Keratinocyte (primary cell): ENCODE measurements at regions not wholly inside any gene's neighbourhood (a gene's known extent, or its start where the extent isn't known, plus 50 kb on each side); places are given as distances from the start of the nearest gene placed in this dataset.

Source experiments
- DNase-seq: peaks from one replicate; pipeline ENCODE4 v3.0.0-alpha.2; 2011; ENCODE audit warnings: low read depth, missing footprints, low spot score
- FAIRE-seq: peaks from 2 replicates; lab custom pipeline; 2011; peaks lifted over from hg19 to GRCh38; lab: Jason Lieb, UNC
- H2AFZ ChIP-seq: 2 replicates; pipeline ENCODE4 v1.6.0; 2012; ENCODE audit warnings: low read length, control low read depth, inconsistent platforms; ENCODE audit not compliant: control insufficient read depth
- H3K27ac ChIP-seq: 2 replicates; pipeline ENCODE4 v1.5.1; 2011; ENCODE audit warnings: low read length; ENCODE audit not compliant: control insufficient read depth, insufficient read depth
- H3K27me3 ChIP-seq: 3 replicates; pipeline ENCODE4 v1.6.0; 2011; ENCODE audit warnings: low read length; ENCODE audit not compliant: control insufficient read depth, insufficient read depth; ENCODE audit errors: extremely low read depth
- H3K36me3 ChIP-seq, 2 experiments: 2 replicates in 1 of 2; 3 replicates in 1 of 2; pipeline ENCODE4 v1.5.1; 2011; ENCODE audit warnings: low read length in 2 of 2, mild to moderate bottlenecking in 1 of 2; ENCODE audit not compliant: control insufficient read depth in 2 of 2, insufficient read depth in 2 of 2; ENCODE audit errors: extremely low read depth in 1 of 2
- H3K4me1 ChIP-seq: 3 replicates; pipeline ENCODE4 v1.5.1; 2011; ENCODE audit warnings: low read length; ENCODE audit not compliant: control insufficient read depth, insufficient read depth; ENCODE audit errors: extremely low read depth
- H3K4me2 ChIP-seq: 3 replicates; pipeline ENCODE4 v1.6.0; 2011; ENCODE audit warnings: low read depth, low read length; ENCODE audit not compliant: control insufficient read depth, insufficient read depth; ENCODE audit errors: extremely low read depth
- H3K4me3 ChIP-seq, 3 experiments: fragments of 200-600 bp in 1 of 3; sonication (generic) in 1 of 3; 2 replicates in 2 of 3; 3 replicates in 1 of 3; pipeline ENCODE4 v1.5.1; 2011 to 2016; ENCODE audit warnings: low read length in 3 of 3, mild to moderate bottlenecking in 3 of 3, control low read depth in 2 of 3, inconsistent platforms in 1 of 3, low read depth in 1 of 3, mixed read lengths in 1 of 3, mixed run types in 1 of 3, moderate library complexity in 1 of 3; ENCODE audit not compliant: control insufficient read depth in 2 of 3, insufficient read depth in 2 of 3; ENCODE audit errors: extremely low read depth in 1 of 3
- H3K79me2 ChIP-seq: 2 replicates; pipeline ENCODE4 v1.6.0; 2012; ENCODE audit warnings: low read length; ENCODE audit not compliant: control insufficient read depth, insufficient read depth
- H3K9ac ChIP-seq: 3 replicates; pipeline ENCODE4 v1.6.0; 2011; ENCODE audit warnings: low read length; ENCODE audit not compliant: control insufficient read depth, insufficient read depth; ENCODE audit errors: extremely low read depth
- H3K9me1 ChIP-seq: 3 replicates; pipeline ENCODE4 v1.6.0; 2011; ENCODE audit warnings: low read length; ENCODE audit not compliant: control insufficient read depth, insufficient read depth; ENCODE audit errors: extremely low read depth
- H3K9me3 ChIP-seq: 2 replicates; pipeline ENCODE4 v1.5.1; 2012; ENCODE audit warnings: low read depth, low read length; ENCODE audit not compliant: control insufficient read depth
- H4K20me1 ChIP-seq: 3 replicates; pipeline ENCODE4 v1.6.0; 2011; ENCODE audit warnings: low read length; ENCODE audit not compliant: control insufficient read depth, insufficient read depth; ENCODE audit errors: extremely low read depth
- CTCF ChIP-seq, 3 experiments: IDR thresholded peaks in 1 of 3; conservative IDR thresholded peaks in 1 of 3; optimal IDR thresholded peaks in 1 of 3; 2 replicates in 2 of 3; 3 replicates in 1 of 3; pipeline versions ENCODE3 to v1.5.1; 2011; ENCODE audit warnings: low read length in 3 of 3, mild to moderate bottlenecking in 3 of 3, moderate library complexity in 2 of 3, control low read depth in 1 of 3, inconsistent platforms in 1 of 3; ENCODE audit not compliant: insufficient read depth in 2 of 3; ENCODE audit errors: extremely low read depth in 1 of 3
- EZH2 ChIP-seq: IDR thresholded peaks from one replicate; pipeline ENCODE4 v1.6.1; 2012; ENCODE audit warnings: inconsistent platforms, mild to moderate bottlenecking, low read length, moderate library complexity
- dilution Hi-C: fragments of 300-500 bp; cut with MboI; formaldehyde crosslinking; loops from one replicate; pipeline ENCODE4 v1.7.0; 2020; ENCODE audit warnings: low sequenced_read_pairs; ENCODE audit not compliant: extremely low pct_ligation_motif_present

DNA sequence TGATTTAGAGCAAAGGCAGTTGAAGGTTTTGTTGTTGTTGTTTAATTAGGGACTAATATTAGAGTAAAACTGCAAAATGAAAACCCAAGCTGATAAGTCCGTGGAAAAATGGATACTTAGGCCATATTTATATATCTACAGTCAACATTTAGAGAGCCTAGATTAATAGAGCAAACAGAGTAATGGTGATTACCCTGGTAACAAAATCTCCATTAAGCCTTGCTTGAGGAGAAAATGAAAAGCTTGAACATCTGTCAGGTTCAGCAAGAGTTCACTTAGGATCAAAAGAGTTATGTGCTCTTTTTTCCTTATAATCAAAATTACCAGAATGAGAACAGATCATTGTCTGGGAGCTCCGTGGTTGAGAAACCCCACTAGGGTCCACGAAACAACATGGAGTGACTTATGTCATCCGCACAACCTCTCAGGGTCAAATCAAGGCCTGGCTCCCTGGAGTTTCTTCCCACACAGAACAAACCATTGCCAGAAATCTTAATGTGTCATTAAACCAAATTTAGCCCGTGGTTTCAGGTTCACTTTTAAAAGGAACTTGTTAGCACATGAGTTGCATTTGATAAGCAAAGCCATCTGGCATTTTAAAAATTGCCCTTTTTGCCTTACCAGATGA is 381.2 kb downstream of the GABRB3 start:
- H3K79me2 ChIP-seq, result no peaks in the 10 kb centered on the region
- no peaks in the 10 kb centered on the region for H4K20me1 ChIP-seq
- H3K27me3 ChIP-seq, result no peaks in the 10 kb centered on the region
- DNase-seq (no peak), FAIRE-seq (no peak)
- H3K9ac ChIP-seq, result no peak overlapping the region
- TF ChIP-seq EZH2, result no peak
- TF ChIP-seq CTCF (optimal IDR thresholded peaks at IDR 0.05 in 1 of 3, IDR thresholded peaks at IDR 0.05 in 1 of 3, conservative IDR thresholded peaks at IDR 0.05 in 1 of 3; ENCODE audit: extremely low read depth in 1 of 3, insufficient read depth in 2 of 3, low read length in 3 of 3), result no peak
- no peak overlapping the region for H3K27ac ChIP-seq
- H3K4me3 ChIP-seq, result no peak overlapping the region
- dilution Hi-C loops, result no loop called here
- H3K4me1 ChIP-seq, result no peaks in the 10 kb centered on the region
- no peak overlapping the region for H3K4me2 ChIP-seq
- H2AFZ ChIP-seq, result no peak overlapping the region
- no peaks in the 10 kb centered on the region for H3K9me1 ChIP-seq
- H3K9me3 ChIP-seq, result peaks cover 10% of the 10 kb centered on the region
- no peaks in the 10 kb centered on the region for H3K36me3 ChIP-seq

GRCh38 chr15:26382444-26383072 is 390.3 kb downstream of the GABRB3 start:
- FAIRE-seq (no peak), DNase-seq (no peak)
- no peak for TF ChIP-seq CTCF (optimal IDR thresholded peaks at IDR 0.05 in 1 of 3, IDR thresholded peaks at IDR 0.05 in 1 of 3, conservative IDR thresholded peaks at IDR 0.05 in 1 of 3; ENCODE audit: extremely low read depth in 1 of 3, insufficient read depth in 2 of 3, low read length in 3 of 3)
- no peak for TF ChIP-seq EZH2
- no peaks in the 10 kb centered on the region for H3K27me3 ChIP-seq
- no peaks in the 10 kb centered on the region for H3K79me2 ChIP-seq
- no peak overlapping the region for H3K27ac ChIP-seq
- no peak overlapping the region for H3K4me3 ChIP-seq
- no peak overlapping the region for H3K9ac ChIP-seq
- dilution Hi-C loops, result no loop called here
- H3K9me1 ChIP-seq, result no peaks in the 10 kb centered on the region
- no peak overlapping the region for H3K4me2 ChIP-seq
- H3K4me1 ChIP-seq, result no peaks in the 10 kb centered on the region
- no peaks in the 10 kb centered on the region for H4K20me1 ChIP-seq
- H3K9me3 ChIP-seq, result peaks cover 7% of the 10 kb centered on the region
- no peak overlapping the region for H2AFZ ChIP-seq
- H3K36me3 ChIP-seq, result no peaks in the 10 kb centered on the region
